ENCODE measurements at regions not wholly inside any gene's neighbourhood (a gene's known extent, or its start where the extent isn't known, plus 50 kb on each side); places are given as distances from the start of the nearest gene placed in this dataset.

DNA sequence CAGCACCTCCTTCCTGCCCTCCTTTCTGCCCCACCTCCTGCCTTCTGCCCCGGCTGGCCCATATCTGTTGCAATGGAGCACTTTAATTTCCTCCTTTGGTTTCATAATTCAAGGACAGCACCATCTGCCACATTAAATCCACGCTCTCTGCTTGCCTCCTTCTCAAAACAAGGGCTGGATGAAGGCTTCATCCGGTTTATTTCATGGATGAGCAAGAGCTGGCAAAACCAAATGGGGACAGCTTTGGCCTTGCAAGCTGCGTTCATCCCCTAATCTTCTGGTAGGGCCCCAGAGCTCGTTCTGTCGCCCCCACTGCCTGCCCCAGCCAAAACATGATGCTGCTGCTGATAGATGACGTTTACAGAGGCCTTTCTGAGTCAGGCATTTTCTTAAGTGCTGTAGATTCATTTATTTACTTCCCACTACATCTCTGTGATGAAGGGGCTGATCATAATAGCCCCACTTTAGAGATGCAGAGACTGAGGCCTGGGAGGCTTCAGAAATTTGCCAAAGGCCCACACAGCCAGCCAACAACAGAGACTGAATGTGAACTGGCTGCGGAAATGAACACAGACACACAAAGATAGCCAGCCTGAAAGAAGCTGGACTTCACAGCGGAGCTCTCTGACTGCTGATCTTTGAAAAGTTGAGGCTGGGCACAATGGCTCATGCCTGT is 115.6 kb upstream of the CPEB4 start:
- no peak overlapping the region for H3K27ac ChIP-seq

GRCh38 chr5:173774271-173774761 is 113.8 kb upstream of the CPEB4 start:
- no peak for TF ChIP-seq CTCF (IDR thresholded peaks at IDR 0.05)
- H3K4me3 ChIP-seq = no peak overlapping the region
- no peak overlapping the region for H3K27ac ChIP-seq
- no peak for DNase-seq (ENCODE audit: low spot score)

More for the DNA sequence above, 115.6 kb upstream of the CPEB4 start:
- no peak overlapping the region for H3K4me3 ChIP-seq
- TF ChIP-seq CTCF (IDR thresholded peaks at IDR 0.05) = no peak
- DNase-seq (ENCODE audit: low spot score) = no peak

DNA sequence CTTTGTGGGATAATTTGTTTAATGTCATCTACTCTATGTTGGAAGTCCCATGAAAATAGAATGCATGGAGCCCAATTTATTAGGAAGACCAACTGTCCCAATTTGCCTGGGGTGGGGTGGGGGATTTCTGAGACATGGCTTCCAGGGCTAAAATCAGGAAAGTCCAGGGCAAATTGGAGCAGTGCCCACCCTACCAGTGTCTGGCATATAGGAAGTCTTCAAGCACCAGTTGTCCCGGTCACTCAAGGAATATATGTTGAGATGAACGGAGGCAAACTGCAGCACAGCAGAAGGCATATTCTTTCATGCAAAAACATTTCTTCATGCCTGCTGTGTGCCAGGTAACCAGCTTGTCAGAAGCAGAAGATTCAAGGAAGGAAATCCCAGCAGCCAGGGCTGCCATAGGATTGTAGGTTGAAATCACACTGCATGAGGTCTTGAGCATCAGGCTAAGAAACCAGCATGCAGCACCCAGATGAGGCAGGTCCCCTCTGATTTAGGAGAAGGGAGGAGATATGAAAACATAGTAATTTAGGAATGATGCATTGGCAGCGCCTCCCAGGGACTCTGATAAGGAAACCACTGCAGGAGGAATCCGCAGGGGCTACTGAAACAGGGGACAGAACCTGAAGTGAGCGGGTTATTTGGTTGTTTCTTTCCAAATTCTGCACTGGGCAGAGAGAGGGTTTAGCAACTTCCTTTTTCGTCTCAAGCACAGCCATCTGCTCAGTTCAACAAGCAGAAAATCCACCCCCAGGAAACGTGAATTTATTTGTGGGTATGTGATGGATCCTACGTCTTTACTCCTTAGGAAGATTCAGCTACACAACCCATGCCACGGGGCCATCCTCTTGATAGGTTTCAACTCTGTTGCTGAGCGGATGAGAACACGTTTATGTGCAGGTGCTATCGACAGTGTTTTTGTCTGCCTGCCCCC is 112.6 kb upstream of the CPEB4 start:
- no peak overlapping the region for H3K27ac ChIP-seq
- TF ChIP-seq CTCF (IDR thresholded peaks at IDR 0.05) = no peak
- H3K4me3 ChIP-seq = no peak overlapping the region
- no peak for DNase-seq (ENCODE audit: low spot score)

DNA sequence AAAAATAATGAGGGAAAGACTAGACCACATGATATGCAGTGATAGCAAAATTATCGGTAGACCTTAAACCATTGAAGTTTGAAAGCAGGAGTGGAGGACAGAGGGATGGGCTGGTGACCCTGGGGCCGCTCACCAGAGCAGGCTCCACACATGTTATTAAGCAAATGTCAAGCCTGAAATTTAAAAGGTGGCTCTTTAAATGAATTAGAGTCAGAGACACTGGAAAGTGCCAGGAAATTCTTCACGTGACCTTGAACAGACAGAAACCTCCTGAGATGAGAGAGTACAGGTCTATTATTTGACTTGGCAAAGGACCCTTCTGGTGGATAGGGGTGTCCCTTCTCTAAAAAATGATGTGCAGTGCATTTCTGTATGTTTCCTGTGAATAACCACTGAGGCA is 111.0 kb upstream of the CPEB4 start:
- Histone ChIP-seq H3K4me3 (no peak overlapping the region), H3K27ac (no peak overlapping the region)
- TF ChIP-seq CTCF (IDR thresholded peaks at IDR 0.05) = no peak
- DNase-seq (ENCODE audit: low spot score) = no peak

DNA sequence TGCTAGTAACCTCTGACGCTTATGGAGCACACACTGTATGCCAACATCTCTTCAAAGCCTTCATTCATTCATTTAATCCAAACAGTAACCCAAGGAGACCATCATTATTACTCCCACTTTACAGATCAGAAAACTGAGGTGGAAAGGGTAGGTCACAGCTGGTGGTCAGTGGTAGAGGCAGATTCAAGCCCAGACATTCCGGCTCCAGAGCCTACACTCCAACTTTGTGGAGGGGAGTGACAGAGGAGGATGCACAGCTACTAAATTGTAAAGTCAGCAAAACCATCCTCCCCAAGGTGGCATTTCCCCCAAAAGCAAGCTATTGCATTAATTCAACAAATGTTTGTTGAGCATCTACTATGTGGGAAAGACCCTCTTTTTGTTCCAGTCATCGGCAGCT is 110.5 kb upstream of the CPEB4 start:
- Histone ChIP-seq H3K27ac (no peak overlapping the region), H3K4me3 (no peak overlapping the region)
- no peak for TF ChIP-seq CTCF (IDR thresholded peaks at IDR 0.05)
- DNase-seq (ENCODE audit: low spot score) = no peak

DNA sequence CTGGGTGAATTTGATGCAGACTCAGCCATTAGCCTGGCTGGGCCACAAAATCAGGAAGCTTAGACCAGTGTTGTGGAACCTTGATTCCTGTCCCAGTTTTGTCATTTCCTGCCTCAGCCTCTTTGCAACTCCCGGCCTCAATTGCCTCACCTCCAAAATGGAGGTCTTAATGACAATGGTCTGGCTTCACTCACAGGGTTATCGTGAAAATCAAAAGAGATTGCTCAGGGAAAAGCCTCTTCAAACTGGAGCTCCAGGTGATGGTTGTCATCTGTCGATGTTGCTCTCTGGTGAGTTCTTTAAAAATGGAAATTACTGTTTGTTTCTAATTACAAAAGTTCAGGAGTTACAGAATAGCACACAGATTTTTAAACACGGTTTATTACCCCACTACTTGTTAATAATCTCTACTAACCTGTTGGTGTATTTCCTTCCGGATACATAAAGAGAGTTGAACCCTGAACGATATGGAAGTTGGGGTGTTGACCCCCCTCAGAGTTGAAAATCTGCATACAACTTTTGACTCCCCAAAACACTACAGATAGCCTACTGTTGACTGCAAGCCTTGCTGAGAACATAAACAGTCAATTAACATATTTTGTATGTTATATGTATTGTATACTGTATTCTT is 109.9 kb upstream of the CPEB4 start:
- Histone ChIP-seq H3K27ac (no peak overlapping the region), H3K4me3 (no peak overlapping the region)
- DNase-seq (ENCODE audit: low spot score) = no peak
- TF ChIP-seq CTCF (IDR thresholded peaks at IDR 0.05) = no peak
